ENCODE measurements at regions not wholly inside any gene's neighbourhood (a gene's known extent, or its start where the extent isn't known, plus 50 kb on each side); places are given as distances from the start of the nearest gene placed in this dataset.

DNA sequence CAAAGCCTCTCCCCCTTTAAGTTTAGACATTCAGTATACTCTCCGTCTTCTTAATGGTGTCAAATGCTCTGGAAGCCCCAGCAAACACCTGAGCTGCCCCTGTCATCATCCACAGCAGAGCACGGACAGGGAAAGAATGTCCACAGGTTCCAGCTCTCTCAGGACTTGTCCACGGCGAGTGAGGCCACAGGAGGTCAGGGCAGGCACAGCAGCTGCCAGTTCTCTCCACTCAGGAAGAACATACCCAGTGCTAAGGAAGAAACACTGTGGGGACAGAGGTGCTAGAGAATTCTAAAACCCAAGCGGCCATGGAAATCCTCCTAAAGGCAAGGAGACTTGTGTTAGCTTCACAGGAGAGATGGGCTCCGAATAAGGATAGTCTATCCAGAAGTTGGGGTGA lies 132.0 kb upstream of the SERP2 start:
- CTCF ChIA-PET, result interaction anchor here (1.5 kb wide), 1 partner anchor 24 kb away, joined by 4 read pairs; no protein-coding TSS in a partner anchor
- POLR2A ChIA-PET, result no interaction called here
- DNase-seq (ENCODE audit: low read depth, low spot score), result no peak
- no peak overlapping the region for H3K4me3 ChIP-seq (ENCODE audit: low read depth, low read length)
- TF ChIP-seq, protein P1, sequence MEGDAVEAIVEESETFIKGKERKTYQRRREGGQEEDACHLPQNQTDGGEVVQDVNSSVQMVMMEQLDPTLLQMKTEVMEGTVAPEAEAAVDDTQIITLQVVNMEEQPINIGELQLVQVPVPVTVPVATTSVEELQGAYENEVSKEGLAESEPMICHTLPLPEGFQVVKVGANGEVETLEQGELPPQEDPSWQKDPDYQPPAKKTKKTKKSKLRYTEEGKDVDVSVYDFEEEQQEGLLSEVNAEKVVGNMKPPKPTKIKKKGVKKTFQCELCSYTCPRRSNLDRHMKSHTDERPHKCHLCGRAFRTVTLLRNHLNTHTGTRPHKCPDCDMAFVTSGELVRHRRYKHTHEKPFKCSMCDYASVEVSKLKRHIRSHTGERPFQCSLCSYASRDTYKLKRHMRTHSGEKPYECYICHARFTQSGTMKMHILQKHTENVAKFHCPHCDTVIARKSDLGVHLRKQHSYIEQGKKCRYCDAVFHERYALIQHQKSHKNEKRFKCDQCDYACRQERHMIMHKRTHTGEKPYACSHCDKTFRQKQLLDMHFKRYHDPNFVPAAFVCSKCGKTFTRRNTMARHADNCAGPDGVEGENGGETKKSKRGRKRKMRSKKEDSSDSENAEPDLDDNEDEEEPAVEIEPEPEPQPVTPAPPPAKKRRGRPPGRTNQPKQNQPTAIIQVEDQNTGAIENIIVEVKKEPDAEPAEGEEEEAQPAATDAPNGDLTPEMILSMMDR (IDR thresholded peaks at IDR 0.05; ENCODE audit: insufficient read depth, low read length, missing control alignments), result no peak

- POLR2A ChIA-PET, result no interaction called here
- CTCF ChIA-PET, result interaction anchor here (0.9 to 1.2 kb wide), 3 partner anchors 9 to 194 kb away, joined by 3 to 5 read pairs (median 3); no protein-coding TSS in a partner anchor
- TF ChIP-seq, protein P1 (IDR thresholded peaks at IDR 0.05; ENCODE audit: insufficient read depth, low read length, missing control alignments), result no peak
- H3K4me3 ChIP-seq (ENCODE audit: low read depth, low read length), result no peak overlapping the region
- no peak for DNase-seq (ENCODE audit: low read depth, low spot score)
Measured at GRCh38 chr13:44242766-44243165, 130.9 kb upstream of the SERP2 start.

DNA sequence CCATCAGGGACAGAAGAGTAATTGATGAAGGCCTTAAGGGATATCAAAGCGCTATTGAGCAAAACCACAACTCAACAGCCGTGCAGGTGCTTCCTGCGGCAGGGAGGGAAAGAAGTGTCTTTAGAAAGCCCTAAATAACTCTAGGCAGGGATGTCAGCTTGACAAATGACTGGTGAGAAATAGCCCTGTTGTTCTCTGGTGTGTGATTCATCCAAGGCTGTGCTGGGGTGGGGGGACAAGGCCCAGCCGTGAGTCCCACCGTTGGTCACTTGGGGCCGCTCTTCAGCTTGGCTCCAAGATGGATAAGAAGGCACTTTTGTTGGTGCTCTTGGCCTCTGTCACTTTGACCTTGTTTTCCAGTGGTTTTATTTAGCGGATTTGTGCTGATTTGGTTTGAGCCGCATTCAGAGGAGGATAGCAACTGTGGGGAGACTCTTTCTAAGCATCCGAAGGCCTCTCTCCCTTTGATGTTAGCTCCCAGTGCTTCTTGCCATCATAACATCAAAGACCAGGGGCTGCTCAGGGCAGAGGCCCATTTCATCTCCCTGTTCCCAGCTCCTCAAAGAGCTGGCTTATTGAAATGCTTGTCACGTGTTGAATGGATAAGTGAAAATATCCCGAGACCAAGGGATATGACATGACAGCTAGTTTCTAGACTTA lies 130.3 kb upstream of the SERP2 start:
- TF ChIP-seq, protein P1 (IDR thresholded peaks at IDR 0.05; ENCODE audit: insufficient read depth, low read length, missing control alignments), result peak; percentile 16
- ChIA-PET CTCF (interaction anchor here (0.6 to 1.2 kb wide), 5 partner anchors 9 to 728 kb away, joined by 3 to 5 read pairs (median 3); no protein-coding TSS in a partner anchor), POLR2A (no interaction called here)
- H3K4me3 ChIP-seq (ENCODE audit: low read depth, low read length), result no peak overlapping the region
- no peak for DNase-seq (ENCODE audit: low read depth, low spot score)

DNA sequence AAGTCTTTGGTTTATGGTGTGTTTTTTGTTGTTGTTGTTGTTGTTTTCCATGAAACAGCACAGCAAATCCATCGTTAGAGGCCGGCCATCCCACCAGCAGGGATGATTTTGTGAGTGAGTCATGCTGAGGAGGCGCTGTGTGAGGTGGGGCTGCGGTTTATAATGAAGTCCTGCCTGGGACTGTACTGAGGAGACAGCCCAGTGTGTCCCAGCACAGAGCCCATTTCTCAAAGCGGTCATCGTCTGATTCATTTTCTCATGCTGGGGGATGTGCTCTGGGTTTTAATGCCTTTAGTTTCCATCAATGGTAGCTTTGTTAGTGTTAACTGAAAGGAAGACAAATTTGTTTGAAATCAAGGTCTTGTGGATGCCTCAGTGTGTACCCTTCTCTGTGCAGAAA lies 129.3 kb upstream of the SERP2 start:
- TF ChIP-seq, protein P1 (IDR thresholded peaks at IDR 0.05; ENCODE audit: insufficient read depth, low read length, missing control alignments), result no peak
- no peak overlapping the region for H3K4me3 ChIP-seq (ENCODE audit: low read depth, low read length)
- DNase-seq (ENCODE audit: low read depth, low spot score), result no peak
- CTCF ChIA-PET, result interaction anchor here (0.6 to 1.0 kb wide), 2 partner anchors 336 to 727 kb away, joined by 3 to 5 read pairs; no protein-coding TSS in a partner anchor
- POLR2A ChIA-PET, result no interaction called here

GRCh38 chr13:44249431-44249836 lies 124.2 kb upstream of the SERP2 start:
- DNase-seq (ENCODE audit: low read depth, low spot score), result peak; percentile 19
- TF ChIP-seq, protein P1 (IDR thresholded peaks at IDR 0.05; ENCODE audit: insufficient read depth, low read length, missing control alignments), result no peak
- H3K4me3 ChIP-seq (ENCODE audit: low read depth, low read length), result no peak overlapping the region
- POLR2A ChIA-PET, result no interaction called here
- CTCF ChIA-PET, result interaction anchor here (0.8 to 1.5 kb wide), 4 partner anchors 13 to 20 kb away, joined by 3 to 6 read pairs (median 4); no protein-coding TSS in a partner anchor

DNA sequence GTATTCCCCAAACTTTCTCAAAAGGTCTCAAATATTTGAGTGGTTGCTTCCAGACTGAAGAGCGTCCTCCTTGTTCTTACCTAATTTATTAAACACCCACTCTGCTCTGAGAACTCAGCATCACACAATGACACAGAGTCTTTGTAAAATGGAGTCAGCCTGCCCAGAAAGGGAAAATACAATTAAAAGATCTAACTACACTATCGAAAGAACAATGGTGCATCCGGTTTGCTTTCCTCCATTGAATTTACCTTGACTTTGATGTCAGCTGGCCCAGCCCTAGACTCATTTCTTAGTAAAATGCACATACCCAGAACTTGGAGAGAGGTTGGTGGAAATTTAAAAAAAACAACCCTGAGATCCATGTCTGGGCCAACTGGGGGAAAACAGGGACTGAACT lies 120.7 kb upstream of the SERP2 start:
- POLR2A ChIA-PET, result no interaction called here
- no peak overlapping the region for H3K4me3 ChIP-seq (ENCODE audit: low read depth, low read length)
- CTCF ChIA-PET, result no interaction called here

More for the DNA sequence above, 120.7 kb upstream of the SERP2 start:
- TF ChIP-seq, protein P1 (IDR thresholded peaks at IDR 0.05; ENCODE audit: insufficient read depth, low read length, missing control alignments), result no peak
- DNase-seq (ENCODE audit: low read depth, low spot score), result no peak

Data from AG04449 (cell line).